Left ventricle myocardium inferior (tissue), 1 donor: ENCODE measurements at regions not wholly inside any gene's neighbourhood (a gene's known extent, or its start where the extent isn't known, plus 50 kb on each side); places are given as distances from the start of the nearest gene placed in this dataset.

Experiments used
- DNase-seq: peaks from one replicate; pipeline ENCODE4 v3.0.0-alpha.2; 2020
- H3K27ac ChIP-seq: fragments of 200-600 bp; replicated peaks from 2 replicates; pipeline ENCODE4 v1.8.0; 2021
- H3K27me3 ChIP-seq: fragments of 200-600 bp; 2 replicates; pipeline ENCODE4 v1.8.0; 2021; ENCODE audit warnings: low read depth
- H3K36me3 ChIP-seq: fragments of 200-600 bp; 2 replicates; pipeline ENCODE4 v1.8.0; 2021
- H3K4me1 ChIP-seq: fragments of 200-600 bp; 2 replicates; pipeline ENCODE4 v1.8.0; 2021
- H3K4me3 ChIP-seq: fragments of 200-600 bp; 2 replicates; pipeline ENCODE4 v1.8.0; 2021; ENCODE audit warnings: mild to moderate bottlenecking, moderate library complexity
- H3K9me3 ChIP-seq: fragments of 200-600 bp; replicated peaks from 2 replicates; pipeline ENCODE4 v1.8.0; 2021
- intact Hi-C: fragments of 100-400 bp; cut with micrococcal nuclease; formaldehyde crosslinking; loops from one replicate; pipeline ENCODE4 v1.11.0; 2022
- TF ChIP-seq, protein P1 (sequence below): fragments of 200-600 bp; IDR thresholded peaks from 2 replicates; pipeline ENCODE4 v1.8.0; 2021; ENCODE audit warnings: antibody characterized with exemption, mild to moderate bottlenecking, borderline replicate concordance
- donor health status: DM: no; HTN: yes; CAD: no; lungs with severe emphysema.

DNA sequence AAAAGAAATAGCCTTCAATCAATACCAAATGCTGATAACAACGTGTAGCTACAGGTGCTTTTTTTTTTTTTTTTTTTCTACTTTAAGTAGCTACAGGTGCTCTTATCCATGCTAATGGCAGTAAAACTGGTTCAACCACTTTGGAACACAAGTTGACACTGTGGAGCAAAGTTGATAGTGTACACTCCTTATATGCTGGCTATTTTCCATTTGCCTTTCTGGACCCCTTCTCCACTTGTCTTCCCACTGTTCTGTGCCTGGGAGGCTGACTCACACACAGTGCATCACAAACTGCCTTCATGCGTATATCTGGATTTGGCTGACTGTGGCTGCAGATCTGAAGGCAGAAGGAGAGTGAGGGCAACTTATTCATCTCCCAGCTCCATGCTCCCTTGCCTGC, 247.9 kb downstream of the MSX2 start:
- H3K36me3 ChIP-seq, result no peaks in the 10 kb centered on the region
- DNase-seq, result no peak
- H3K9me3 ChIP-seq, result peaks cover 21% of the 10 kb centered on the region
- no peak overlapping the region for H3K27ac ChIP-seq
- no peak overlapping the region for H3K4me3 ChIP-seq
- intact Hi-C loops, result no loop called here
- TF ChIP-seq, protein P1, sequence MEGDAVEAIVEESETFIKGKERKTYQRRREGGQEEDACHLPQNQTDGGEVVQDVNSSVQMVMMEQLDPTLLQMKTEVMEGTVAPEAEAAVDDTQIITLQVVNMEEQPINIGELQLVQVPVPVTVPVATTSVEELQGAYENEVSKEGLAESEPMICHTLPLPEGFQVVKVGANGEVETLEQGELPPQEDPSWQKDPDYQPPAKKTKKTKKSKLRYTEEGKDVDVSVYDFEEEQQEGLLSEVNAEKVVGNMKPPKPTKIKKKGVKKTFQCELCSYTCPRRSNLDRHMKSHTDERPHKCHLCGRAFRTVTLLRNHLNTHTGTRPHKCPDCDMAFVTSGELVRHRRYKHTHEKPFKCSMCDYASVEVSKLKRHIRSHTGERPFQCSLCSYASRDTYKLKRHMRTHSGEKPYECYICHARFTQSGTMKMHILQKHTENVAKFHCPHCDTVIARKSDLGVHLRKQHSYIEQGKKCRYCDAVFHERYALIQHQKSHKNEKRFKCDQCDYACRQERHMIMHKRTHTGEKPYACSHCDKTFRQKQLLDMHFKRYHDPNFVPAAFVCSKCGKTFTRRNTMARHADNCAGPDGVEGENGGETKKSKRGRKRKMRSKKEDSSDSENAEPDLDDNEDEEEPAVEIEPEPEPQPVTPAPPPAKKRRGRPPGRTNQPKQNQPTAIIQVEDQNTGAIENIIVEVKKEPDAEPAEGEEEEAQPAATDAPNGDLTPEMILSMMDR, result no peak
- H3K4me1 ChIP-seq, result no peaks in the 10 kb centered on the region
- H3K27me3 ChIP-seq, result peaks cover 66% of the 10 kb centered on the region

DNA sequence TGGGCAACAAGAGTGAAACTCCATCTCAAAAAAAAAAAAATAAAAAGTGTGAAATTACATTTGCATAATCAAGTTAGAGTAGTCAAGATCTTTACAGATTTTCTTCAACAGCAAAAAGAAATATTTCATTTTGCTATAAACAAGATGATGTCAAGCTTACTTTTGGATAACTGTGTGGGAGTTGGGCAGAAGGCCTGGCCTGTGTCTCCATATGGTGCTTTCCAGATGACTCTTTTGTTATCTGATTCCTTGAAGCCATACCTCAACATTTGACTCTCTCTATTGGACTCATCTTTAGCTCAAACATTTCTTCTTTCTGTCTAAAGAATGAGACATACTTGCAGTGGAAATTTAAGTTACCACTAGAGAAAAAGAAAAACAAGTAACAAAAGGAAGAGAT, 246.8 kb downstream of the MSX2 start:
- Histone ChIP-seq H3K27me3 (peaks cover 66% of the 10 kb centered on the region), H3K36me3 (no peaks in the 10 kb centered on the region), H3K9me3 (peaks cover 32% of the 10 kb centered on the region), H3K27ac (no peak overlapping the region), H3K4me1 (no peaks in the 10 kb centered on the region), H3K4me3 (no peak overlapping the region)
- TF ChIP-seq, protein P1, result no peak
- intact Hi-C loops, result no loop called here
- DNase-seq, result no peak

DNA sequence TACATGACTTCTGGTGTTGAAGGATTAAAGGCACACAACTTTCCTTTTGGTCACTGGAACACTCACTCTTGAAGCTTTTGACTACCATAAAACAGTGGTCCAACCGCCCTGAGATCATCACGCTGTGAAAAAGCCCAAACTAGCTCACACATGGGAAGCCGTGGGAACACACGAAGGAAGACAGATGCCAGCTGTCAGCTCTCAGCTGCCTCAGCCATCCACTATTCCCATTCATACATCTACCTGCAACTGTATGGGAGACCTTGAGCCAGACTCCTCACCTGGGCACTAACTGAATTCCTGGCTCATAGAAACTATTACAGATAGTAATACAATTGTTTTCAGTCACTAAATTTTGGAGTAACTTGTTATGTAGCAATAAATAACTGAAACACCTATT, 246.1 kb downstream of the MSX2 start:
- H3K27ac ChIP-seq, result no peak overlapping the region
- peaks cover 39% of the 10 kb centered on the region for H3K9me3 ChIP-seq
- TF ChIP-seq, protein P1, result no peak
- H3K4me3 ChIP-seq, result no peak overlapping the region
- no peaks in the 10 kb centered on the region for H3K4me1 ChIP-seq
- peaks cover 59% of the 10 kb centered on the region for H3K27me3 ChIP-seq
- no peak for DNase-seq
- H3K36me3 ChIP-seq, result no peaks in the 10 kb centered on the region
- intact Hi-C loops, result no loop called here

DNA sequence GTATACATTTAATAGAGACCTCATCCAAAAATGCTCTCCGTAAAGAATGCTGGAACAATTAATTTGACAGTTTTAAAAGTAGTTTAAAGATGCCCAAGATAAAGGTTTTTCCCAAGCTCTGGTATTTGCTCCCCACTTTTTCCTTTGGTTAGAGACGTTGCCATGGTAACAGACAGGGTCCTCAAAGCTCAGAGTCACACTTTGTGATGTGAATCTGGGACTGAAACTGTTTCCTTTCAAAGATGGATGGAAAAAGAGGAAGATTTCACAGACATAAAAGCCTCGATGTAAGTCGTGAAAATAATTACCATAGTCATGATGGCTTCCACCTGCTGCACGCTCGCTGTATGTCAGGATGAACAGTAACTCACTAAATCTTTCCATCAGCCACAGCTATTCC, 229.5 kb downstream of the MSX2 start:
- peaks cover 38% of the 10 kb centered on the region for H3K27me3 ChIP-seq
- TF ChIP-seq, protein P1, result no peak
- no peaks in the 10 kb centered on the region for H3K4me1 ChIP-seq
- peaks cover 4% of the 10 kb centered on the region for H3K9me3 ChIP-seq
- H3K27ac ChIP-seq, result no peak overlapping the region
- H3K36me3 ChIP-seq, result no peaks in the 10 kb centered on the region
- intact Hi-C loops, result loop anchor here (5.0 kb wide), 1 partner anchor 488 kb away; the partner anchor contains the start of gene DRD1
- no peak for DNase-seq
- H3K4me3 ChIP-seq, result no peak overlapping the region

DNA sequence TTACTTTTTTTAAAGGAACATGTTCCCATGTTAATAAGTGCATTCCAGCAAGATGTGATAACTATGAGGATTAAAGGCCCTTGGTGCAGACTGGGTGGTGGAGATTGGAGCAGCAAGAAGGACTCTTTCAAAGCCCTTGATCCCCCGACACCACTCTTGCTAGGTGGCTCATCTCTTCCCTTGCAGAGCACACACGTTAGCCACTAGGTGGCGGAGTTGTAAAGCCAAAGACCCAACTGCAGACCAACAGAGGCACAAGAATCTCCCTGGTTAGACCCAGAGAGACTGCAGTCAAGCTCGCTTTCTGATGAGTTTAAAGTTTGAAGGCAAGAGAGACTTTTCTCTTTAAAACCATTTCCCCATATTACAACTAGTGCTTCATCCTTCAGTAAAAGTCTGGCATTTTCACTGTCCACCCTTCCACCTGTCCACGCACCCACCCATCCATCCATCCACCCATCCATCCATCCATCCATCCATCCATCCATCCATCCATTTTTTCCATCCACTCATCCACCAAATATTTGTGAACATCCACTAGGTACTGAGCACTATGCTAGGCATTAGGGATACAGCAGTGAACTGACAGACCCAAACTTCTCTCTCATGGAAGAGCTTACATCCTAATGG, 226.9 kb downstream of the MSX2 start:
- H3K36me3 ChIP-seq, result no peaks in the 10 kb centered on the region
- H3K27me3 ChIP-seq, result peaks cover 61% of the 10 kb centered on the region
- no peak overlapping the region for H3K4me3 ChIP-seq
- TF ChIP-seq, protein P1, result peak; percentile 87
- no peak for DNase-seq
- intact Hi-C loops, result loop anchor here (5.0 kb wide), 1 partner anchor 491 kb away; the partner anchor contains the start of gene DRD1
- no peak overlapping the region for H3K27ac ChIP-seq
- H3K9me3 ChIP-seq, result no peaks in the 10 kb centered on the region
- H3K4me1 ChIP-seq, result no peaks in the 10 kb centered on the region
